A673 (cell line): ENCODE measurements at regions not wholly inside any gene's neighbourhood (a gene's known extent, or its start where the extent isn't known, plus 50 kb on each side); places are given as distances from the start of the nearest gene placed in this dataset.

Experiments used
- CTCF ChIP-seq: fragments of 300-800, 200-600 bp; sonication (generic); conservative IDR thresholded peaks from 2 replicates; pipeline ENCODE4 v1.5.1; 2017; ENCODE audit warnings: low read depth, mild to moderate bottlenecking, antibody characterized with exemption, low read length, moderate library complexity, mixed read lengths
- EZH2 ChIP-seq: fragments of 200-600 bp; sonication (generic); IDR thresholded peaks from 2 replicates; pipeline ENCODE4 v1.6.1; 2017; ENCODE audit warnings: borderline replicate concordance, low read depth, mild to moderate bottlenecking, mixed read lengths, antibody characterized with exemption, low read length; ENCODE audit not compliant: poor library complexity, severe bottlenecking

DNA sequence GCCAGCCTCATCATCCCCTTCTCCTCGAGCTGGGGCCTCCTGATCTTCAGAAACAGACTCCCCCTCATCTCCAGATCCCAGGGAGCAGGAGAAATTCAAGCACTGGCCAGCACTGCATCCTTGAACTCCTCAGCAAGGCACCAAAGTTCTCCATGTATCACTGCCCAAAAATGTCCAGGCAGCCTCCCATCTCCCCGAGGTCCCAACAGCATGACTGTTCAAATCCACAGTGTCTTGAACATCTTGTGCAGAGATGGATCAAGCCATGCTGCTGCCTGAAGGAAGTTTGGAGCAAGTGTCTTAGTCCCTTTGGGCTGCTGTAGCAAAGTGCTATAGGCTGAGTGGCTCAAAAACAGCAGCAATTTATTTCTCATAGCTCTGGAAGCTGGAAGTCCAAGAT, 115.5 kb upstream of the GALNT17 start:
- TF ChIP-seq CTCF (no peak), EZH2 (no peak)
